Fibroblast of skin of left quadriceps (primary cell): ENCODE measurements at regions not wholly inside any gene's neighbourhood (a gene's known extent, or its start where the extent isn't known, plus 50 kb on each side); places are given as distances from the start of the nearest gene placed in this dataset.
"Not testable (repeated sequence)": the region's sequence is repeated elsewhere in the genome, so short reads cannot be mapped to it uniquely, and the experiment has no call there.

Experiments used
- DNase-seq, 2 experiments: peaks; one replicate each; pipeline ENCODE4 v3.0.0-alpha.2; 2013; ENCODE audit warnings: low read depth in 2 of 2

GRCh38 chr12:84272324-84272723, 640.3 kb downstream of the SLC6A15 start:
- no peak for DNase-seq

- no peak for DNase-seq
Observed at GRCh38 chr12:84270470-84271140, 642.0 kb downstream of the SLC6A15 start.

DNA sequence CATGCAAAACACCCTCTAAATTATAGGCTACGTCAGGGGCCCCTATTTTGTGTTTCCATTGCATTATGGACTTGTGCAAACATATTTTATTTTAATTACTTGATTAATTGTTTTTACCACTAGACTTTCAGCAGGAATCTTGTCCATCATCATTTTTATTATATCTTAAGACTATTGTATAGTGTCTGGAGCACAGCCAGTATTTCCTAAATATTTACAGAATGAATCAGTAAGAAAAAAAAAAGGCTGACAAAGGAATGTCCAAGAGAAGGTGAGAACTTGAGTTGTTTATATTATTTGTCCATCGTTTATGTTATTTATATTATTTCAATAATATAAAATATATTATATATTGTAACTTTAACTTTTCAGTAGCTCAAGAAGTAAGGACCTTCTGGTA, 664.7 kb downstream of the SLC6A15 start:
- DNase-seq, result no peak

GRCh38 chr12:84243686-84244085, 668.9 kb downstream of the SLC6A15 start:
- no peak for DNase-seq

DNA sequence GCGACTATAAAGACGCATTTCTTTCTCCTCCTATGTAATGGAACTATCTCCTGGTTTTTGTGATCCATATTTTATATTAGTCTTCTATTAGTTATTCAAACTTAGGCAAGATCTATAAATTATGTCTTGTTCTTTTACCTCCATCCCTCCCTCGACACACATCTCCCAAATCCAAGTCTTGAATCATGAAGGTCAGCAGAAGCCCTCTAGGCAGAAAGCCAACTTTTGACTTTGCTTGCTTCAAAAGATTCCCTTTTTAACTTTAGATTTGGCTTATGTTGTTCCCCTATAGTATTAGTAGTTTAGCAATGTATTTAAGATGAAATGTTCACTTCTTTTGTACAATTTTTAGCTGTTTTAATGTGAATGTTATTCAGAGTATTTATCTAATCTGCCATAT, 689.8 kb downstream of the SLC6A15 start:
- DNase-seq, result no peak

- no peak for DNase-seq
Observed at GRCh38 chr12:84218406-84218805, 694.2 kb downstream of the SLC6A15 start.

- no peak for DNase-seq
Observed at GRCh38 chr12:84201976-84202375, 710.6 kb downstream of the SLC6A15 start.

- DNase-seq, result no peak
Observed at GRCh38 chr12:84198294-84198946, 714.2 kb downstream of the SLC6A15 start.

GRCh38 chr12:84191779-84192178, 720.8 kb downstream of the SLC6A15 start:
- DNase-seq, result no peak

- DNase-seq, result no peak
Observed at GRCh38 chr12:84186433-84186832, 726.2 kb downstream of the SLC6A15 start.

- DNase-seq, result no peak
Observed at GRCh38 chr12:84183576-84183975, 729.0 kb downstream of the SLC6A15 start.

GRCh38 chr12:84174115-84174514, 738.5 kb downstream of the SLC6A15 start:
- no peak for DNase-seq

DNA sequence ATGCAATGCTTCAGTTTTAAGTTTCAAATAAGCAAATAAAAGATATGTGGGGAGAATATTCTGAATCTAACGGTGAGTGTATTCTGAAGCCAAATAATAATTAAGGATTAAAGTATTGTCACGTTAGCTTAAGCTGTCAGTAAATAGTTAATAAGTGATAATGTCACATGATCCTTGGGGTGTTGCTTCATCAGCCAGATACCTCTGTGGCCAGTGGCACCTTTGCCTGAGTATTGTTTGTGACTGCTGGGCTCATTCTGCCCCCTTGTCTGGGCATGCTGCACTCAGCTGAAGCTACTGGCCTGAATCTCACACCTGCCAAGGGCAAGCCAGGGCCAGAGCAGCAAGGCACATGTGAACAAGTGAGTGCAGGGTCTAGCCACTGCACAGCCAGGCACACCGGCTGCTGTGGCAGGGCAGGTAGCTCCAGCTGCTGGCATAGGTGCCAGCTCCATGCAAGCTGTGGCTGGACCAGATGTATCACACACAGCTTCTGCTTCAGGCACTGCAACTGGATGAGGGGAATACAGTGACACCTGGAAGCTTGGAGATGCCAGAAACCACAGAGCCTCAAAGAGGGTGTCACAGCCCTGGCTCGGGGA, 739.7 kb downstream of the SLC6A15 start:
- no peak for DNase-seq

DNA sequence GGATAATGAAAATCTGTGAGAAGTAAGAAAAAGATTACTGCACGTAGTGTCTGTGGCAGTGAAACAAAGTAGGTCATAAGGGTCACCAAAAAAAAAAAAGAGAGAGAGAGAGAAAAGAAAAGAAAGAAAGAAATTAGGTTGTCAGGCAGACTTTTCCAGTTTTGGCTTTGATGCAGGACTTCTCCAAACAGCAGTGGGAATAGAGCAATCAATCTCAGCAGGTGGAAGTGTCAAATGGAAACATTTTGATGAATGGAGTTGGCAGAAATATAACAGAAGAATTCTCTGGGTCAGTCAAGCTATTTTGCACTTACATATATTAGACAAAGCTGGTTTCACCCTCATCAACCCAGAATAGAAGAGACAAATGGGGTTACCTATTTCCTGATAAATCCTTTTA, 745.8 kb downstream of the SLC6A15 start:
- DNase-seq, result no peak

- no peak for DNase-seq
Observed at GRCh38 chr12:84165998-84166571, 746.5 kb downstream of the SLC6A15 start.

DNA sequence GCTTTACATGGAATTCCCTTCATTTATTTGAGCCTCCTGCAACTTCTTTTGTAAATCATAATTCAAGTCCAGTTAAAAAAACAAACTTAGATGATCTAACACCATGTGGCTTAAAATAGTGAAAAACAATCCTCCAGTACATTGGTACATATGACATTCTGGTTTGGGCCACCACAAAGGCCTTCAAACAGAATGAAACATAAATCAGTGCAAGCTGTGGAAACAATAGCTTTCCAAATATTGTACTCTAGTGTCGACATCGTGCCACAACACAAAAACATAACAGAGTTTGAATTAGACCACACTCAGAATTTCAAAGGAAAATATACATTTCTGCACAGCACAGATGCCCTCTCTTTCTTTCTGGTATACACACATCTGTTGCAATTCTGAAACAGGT, 751.3 kb downstream of the SLC6A15 start:
- no peak for DNase-seq

DNA sequence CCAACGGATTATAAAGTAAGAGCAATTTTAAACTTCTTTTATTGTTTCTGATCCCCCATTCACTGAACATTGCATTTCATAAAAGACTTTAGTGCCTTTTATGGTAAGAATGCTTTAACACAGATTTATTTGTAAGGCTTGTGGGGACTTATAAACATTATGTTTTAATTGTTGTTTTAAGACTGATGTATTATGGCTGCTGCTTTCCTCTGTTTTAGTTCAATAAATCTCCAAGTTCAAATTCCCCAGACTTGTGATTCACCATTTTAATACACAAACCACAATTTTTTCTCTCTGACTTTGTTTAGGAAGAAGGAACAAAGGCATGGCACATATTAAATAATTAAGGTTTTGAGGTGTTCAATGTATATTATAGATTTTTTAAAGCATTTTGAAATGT, 753.3 kb downstream of the SLC6A15 start:
- no peak for DNase-seq

DNA sequence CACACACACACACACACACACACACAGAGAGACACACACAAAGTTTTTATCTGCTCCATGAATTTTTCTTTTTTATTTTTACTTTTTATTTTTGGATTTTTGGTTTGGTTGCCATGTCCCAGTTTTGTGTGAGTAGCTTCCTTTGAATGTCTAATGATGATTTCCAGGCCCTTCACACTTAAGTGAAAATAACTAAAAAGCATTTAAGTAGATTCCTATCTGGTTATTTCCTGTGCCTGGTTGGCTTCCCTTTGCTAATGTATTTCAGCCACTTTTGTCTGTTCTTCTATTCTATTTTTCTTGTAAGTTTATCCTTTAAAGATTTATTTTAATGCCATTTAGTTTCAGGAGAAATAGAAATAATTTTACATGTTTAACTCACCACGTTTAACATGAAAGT, 755.4 kb downstream of the SLC6A15 start:
- no peak for DNase-seq

- not testable (repeated sequence) for DNase-seq
Observed at GRCh38 chr12:84154991-84155930, 757.3 kb downstream of the SLC6A15 start.

DNA sequence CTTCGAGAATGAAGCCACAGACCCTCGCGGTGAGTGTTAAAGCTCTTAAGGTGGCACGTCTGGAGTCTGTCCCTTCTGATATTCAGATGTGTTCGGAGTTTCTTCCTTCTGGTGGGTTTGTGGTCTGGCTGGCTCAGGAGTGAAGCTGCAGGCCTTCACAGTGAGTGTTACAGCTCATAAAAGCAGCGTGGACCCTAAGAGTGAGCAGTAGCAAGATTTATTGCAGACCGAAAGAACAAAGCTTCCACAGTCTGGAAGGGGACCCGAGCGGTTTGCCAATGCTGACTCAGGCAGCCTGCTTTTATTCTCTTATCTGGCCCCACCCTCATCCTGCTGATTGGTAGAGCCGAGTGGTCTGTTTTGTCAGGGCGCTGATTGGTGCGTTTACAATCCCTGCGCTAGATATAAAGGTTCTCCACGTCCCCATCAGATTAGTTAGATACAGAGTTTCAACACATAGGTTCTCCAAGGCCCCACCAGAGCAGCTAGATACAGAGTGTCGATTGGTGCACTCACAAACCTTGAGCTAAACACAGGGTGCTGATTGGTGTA, 758.1 kb downstream of the SLC6A15 start:
- not testable (repeated sequence) for DNase-seq

GRCh38 chr12:84150201-84150600, 762.4 kb downstream of the SLC6A15 start:
- DNase-seq, result no peak
